Heart left ventricle (tissue), 16 donors: ENCODE measurements at regions not wholly inside any gene's neighbourhood (a gene's known extent, or its start where the extent isn't known, plus 50 kb on each side); places are given as distances from the start of the nearest gene placed in this dataset.

ENCODE experiments used
- ATAC-seq, 4 donors: fragments of 200-7000 bp; cut with Tn5 transposase; one replicate each; pipeline ENCODE4 v1.9.1; 2020 to 2022; ENCODE audit warnings: moderate library complexity in 4 of 4, mild to moderate bottlenecking in 3 of 4, moderate number of reproducible peaks in 1 of 4
- DNase-seq, 5 donors: peaks; one replicate each; pipeline ENCODE4 v3.0.0-alpha.2; 2020
- H3K27ac ChIP-seq, 12 donors: fragments of 200-600 bp; sonication (generic) in 4 of 12; one replicate each; pipeline versions ENCODE4 v1.5.0 to v1.8.0; 2016 to 2022; ENCODE audit warnings: mild to moderate bottlenecking in 2 of 12
- H3K27me3 ChIP-seq, 9 donors: fragments of 200-600 bp; sonication (generic) in 2 of 9; one replicate each; pipeline versions ENCODE4 v1.5.1 to v1.8.0; 2016 to 2022; ENCODE audit warnings: mild to moderate bottlenecking in 3 of 9
- H3K36me3 ChIP-seq, 9 donors: fragments of 200-600 bp; sonication (generic) in 2 of 9; one replicate each; pipeline versions ENCODE4 v1.5.0 to v1.8.0; 2018 to 2022; ENCODE audit warnings: mild to moderate bottlenecking in 2 of 9
- H3K4me1 ChIP-seq, 12 donors: fragments of 200-600 bp; sonication (generic) in 4 of 12; one replicate each; pipeline versions ENCODE4 v1.5.0 to v1.8.0; 2016 to 2022; ENCODE audit warnings: mild to moderate bottlenecking in 3 of 12
- H3K4me3 ChIP-seq, 12 donors: fragments of 200-600 bp; sonication (generic) in 4 of 12; one replicate each; pipeline versions ENCODE4 v1.5.0 to v1.8.0; 2017 to 2022; ENCODE audit warnings: mild to moderate bottlenecking in 9 of 12, moderate library complexity in 4 of 12
- H3K9me3 ChIP-seq, 12 donors: fragments of 200-600 bp; sonication (generic) in 4 of 12; one replicate each; pipeline versions ENCODE4 v1.5.0 to v1.8.0; 2016 to 2022; ENCODE audit warnings: mild to moderate bottlenecking in 1 of 12
- CTCF ChIP-seq, 12 donors: fragments of 200-600 bp; sonication (generic) in 4 of 12; IDR thresholded peaks; one replicate each; pipeline versions ENCODE4 v1.5.0 to v1.8.0; 2018 to 2022; ENCODE audit warnings: antibody characterized with exemption in 12 of 12, mild to moderate bottlenecking in 5 of 12
- POLR2A ChIP-seq, 2 donors: fragments of 450-650 bp; IDR thresholded peaks; one replicate each; pipeline ENCODE4 v1.6.1; 2017; ENCODE audit warnings: antibody characterized with exemption in 2 of 2, mild to moderate bottlenecking in 2 of 2, moderate library complexity in 2 of 2
- WGBS, 4 donors: extraction: QIAGEN DNeasy Blood & Tissue Kit in 2 of 4; methylation state at CpG; one replicate each; pipeline versions ENCODE4 v1.1.5 to v1.1.7; 2013 to 2018; 5-methylcytosine and 5-hydroxymethylcytosine counted together
- intact Hi-C, 10 donors: fragments of 100-400 bp; cut with DNase I; formaldehyde crosslinking; loops; one replicate each; pipeline versions ENCODE4 v1.11.1 to v1.14.2; 2022
- donor health status: ischemic (EF 13 %, LVEDD 7.1; RV severe dilation, severe dysfunction).
- donor health status: healthy with polysubstance abuse.
- donor health status: DM: no; HTN: yes; CAD: no.
- donor health status: DM: no; HTN: no; CAD: no.
- donor health status: ischemic (EF 25% LVEDD 6.9; RV normal size, moderate dysfunction).
- donor health status: ischemic (EF 25% LVEDD 5.7; RV mildly dilated, moderate dysfunction).
- donor health status: healthy.
- donor health status: DM: yes; HTN: yes; CAD: no.
- donor health status: ischemic (EF 35%, LVEDD 5.7; RV mildly dilated, moderate dysfunction).
- donor health status: nonischemic (EF 11% LVEDD 7.7; RV severe dilation, severe dysfunction).
- donor health status: DM: yes; HTN: yes; CAD: no.
- donor health status: PGD.
- donor health status: ischemic (EF 29% LVEDD 5.4; RV normal size, mild dysfunction).
- donor health status: nonischemic (EF 23%, LVEDD 6.1; RV moderate dilation, normal function).

GRCh38 chr1:190616235-190616634, 138.6 kb upstream of the BRINP3 start:
- Histone ChIP-seq H3K27ac (no peak overlapping the region), H3K4me1 (no peaks in the 10 kb centered on the region), H3K36me3 (no peaks in the 10 kb centered on the region), H3K9me3 (peaks cover 0 to 6% (median 0%) of the 10 kb centered on the region in 12 donors), H3K4me3 (no peak overlapping the region), H3K27me3 (no peaks in the 10 kb centered on the region)
- ATAC-seq = no peak
- DNase-seq = no peak
- TF ChIP-seq POLR2A (IDR thresholded peaks at IDR 0.05) (no peak), CTCF (IDR thresholded peaks at IDR 0.05) (no peak)
- intact Hi-C loops = no loop called here
- 59 to 78% (median 72%) methylated on average over 1 of the region's 1 CpG for WGBS, 4 donors

- no peak for TF ChIP-seq POLR2A (IDR thresholded peaks at IDR 0.05)
- no peak for TF ChIP-seq CTCF (IDR thresholded peaks at IDR 0.05)
- WGBS, 4 donors = 47 to 62% (median 59%) methylated on average over 1 of the region's 1 CpG
- Histone ChIP-seq H3K27me3 (no peaks in the 10 kb centered on the region), H3K9me3 (peaks cover 0 to 6% (median 0%) of the 10 kb centered on the region in 12 donors), H3K36me3 (no peaks in the 10 kb centered on the region), H3K27ac (no peak overlapping the region), H3K4me1 (no peaks in the 10 kb centered on the region), H3K4me3 (no peak overlapping the region)
- ATAC-seq = no peak
- no peak for DNase-seq
- intact Hi-C loops = no loop called here
Observed at GRCh38 chr1:190619724-190620123, 142.1 kb upstream of the BRINP3 start.

GRCh38 chr1:190633488-190633887, 155.8 kb upstream of the BRINP3 start:
- Histone ChIP-seq H3K36me3 (no peaks in the 10 kb centered on the region), H3K27me3 (no peaks in the 10 kb centered on the region), H3K4me1 (no peaks in the 10 kb centered on the region), H3K27ac (no peak overlapping the region), H3K4me3 (no peak overlapping the region), H3K9me3 (peaks cover 0 to 13% (median 0%) of the 10 kb centered on the region in 12 donors)
- no peak for TF ChIP-seq CTCF (IDR thresholded peaks at IDR 0.05)
- TF ChIP-seq POLR2A (IDR thresholded peaks at IDR 0.05) = no peak
- DNase-seq = no peak
- intact Hi-C loops = no loop called here
- ATAC-seq = no peak

GRCh38 chr1:190634134-190634533, 156.5 kb upstream of the BRINP3 start:
- Histone ChIP-seq H3K27me3 (no peaks in the 10 kb centered on the region), H3K36me3 (no peaks in the 10 kb centered on the region), H3K9me3 (peaks cover 0 to 11% (median 0%) of the 10 kb centered on the region in 12 donors), H3K4me3 (no peak overlapping the region), H3K27ac (no peak overlapping the region), H3K4me1 (no peaks in the 10 kb centered on the region)
- 75 to 93% (median 83%) methylated on average over 2 of the region's 2 CpGs for WGBS, 4 donors
- intact Hi-C loops = no loop called here
- DNase-seq (no peak), ATAC-seq (no peak)
- TF ChIP-seq POLR2A (IDR thresholded peaks at IDR 0.05) (no peak), CTCF (IDR thresholded peaks at IDR 0.05) (no peak)
